ENCODE measurements at regions not wholly inside any gene's neighbourhood (a gene's known extent, or its start where the extent isn't known, plus 50 kb on each side); places are given as distances from the start of the nearest gene placed in this dataset.

GRCh38 chr13:24074678-24075077 lies 85.8 kb upstream of the SPATA13 start:
- DNase-seq (ENCODE audit: low read depth), result no peak

GRCh38 chr13:24075137-24075975 lies 85.2 kb upstream of the SPATA13 start:
- POLR2A ChIA-PET, result no interaction called here
- no peak for TF ChIP-seq CTCF (IDR thresholded peaks at IDR 0.05; ENCODE audit: insufficient read depth, low read depth, low read length)
- Histone ChIP-seq H3K4me3 (ENCODE audit: low read depth, low read length) (no peak overlapping the region), H3K36me3 (ENCODE audit: control insufficient read depth, insufficient read depth, low read length) (no peaks in the 10 kb centered on the region), H3K27me3 (ENCODE audit: control insufficient read depth, insufficient read depth, low read length) (no peaks in the 10 kb centered on the region)
- CTCF ChIA-PET, result interaction anchor here (1.5 kb wide), 1 partner anchor 22 kb away, joined by 3 read pairs; no protein-coding TSS in a partner anchor
- DNase-seq (ENCODE audit: low read depth), result no peak

More at GRCh38 chr13:24074678-24075077, 85.8 kb upstream of the SPATA13 start:
- TF ChIP-seq CTCF (IDR thresholded peaks at IDR 0.05; ENCODE audit: insufficient read depth, low read depth, low read length), result no peak
- Histone ChIP-seq H3K4me3 (ENCODE audit: low read depth, low read length) (no peak overlapping the region), H3K27me3 (ENCODE audit: control insufficient read depth, insufficient read depth, low read length) (no peaks in the 10 kb centered on the region), H3K36me3 (ENCODE audit: control insufficient read depth, insufficient read depth, low read length) (no peaks in the 10 kb centered on the region)
- ChIA-PET CTCF (interaction anchor here (1.5 kb wide), 1 partner anchor 22 kb away, joined by 3 read pairs; no protein-coding TSS in a partner anchor), POLR2A (no interaction called here)

- H3K4me3 ChIP-seq (ENCODE audit: low read depth, low read length), result no peak overlapping the region
- no peak for DNase-seq (ENCODE audit: low read depth)
- no peaks in the 10 kb centered on the region for H3K36me3 ChIP-seq (ENCODE audit: control insufficient read depth, insufficient read depth, low read length)
- TF ChIP-seq CTCF (IDR thresholded peaks at IDR 0.05; ENCODE audit: insufficient read depth, low read depth, low read length), result no peak
- ChIA-PET CTCF (interaction anchor here (1.5 kb wide), 1 partner anchor 23 kb away, joined by 3 read pairs; no protein-coding TSS in a partner anchor), POLR2A (no interaction called here)
- no peaks in the 10 kb centered on the region for H3K27me3 ChIP-seq (ENCODE audit: control insufficient read depth, insufficient read depth, low read length)
These were observed 84.4 kb upstream of the SPATA13 start for GRCh38 chr13:24076109-24076508.

GRCh38 chr13:24076636-24077035 lies 83.9 kb upstream of the SPATA13 start:
- no peak overlapping the region for H3K4me3 ChIP-seq (ENCODE audit: low read depth, low read length)
- CTCF ChIA-PET, result no interaction called here
- POLR2A ChIA-PET, result no interaction called here
- no peaks in the 10 kb centered on the region for H3K36me3 ChIP-seq (ENCODE audit: control insufficient read depth, insufficient read depth, low read length)
- TF ChIP-seq CTCF (IDR thresholded peaks at IDR 0.05; ENCODE audit: insufficient read depth, low read depth, low read length), result no peak
- no peaks in the 10 kb centered on the region for H3K27me3 ChIP-seq (ENCODE audit: control insufficient read depth, insufficient read depth, low read length)
- DNase-seq (ENCODE audit: low read depth), result no peak

- Histone ChIP-seq H3K27me3 (ENCODE audit: control insufficient read depth, insufficient read depth, low read length) (peaks cover 7% of the 10 kb centered on the region), H3K4me3 (ENCODE audit: low read depth, low read length) (no peak overlapping the region), H3K36me3 (ENCODE audit: control insufficient read depth, insufficient read depth, low read length) (no peaks in the 10 kb centered on the region)
- no peak for DNase-seq (ENCODE audit: low read depth)
- TF ChIP-seq CTCF (IDR thresholded peaks at IDR 0.05; ENCODE audit: insufficient read depth, low read depth, low read length), result no peak
- CTCF ChIA-PET, result no interaction called here
- POLR2A ChIA-PET, result no interaction called here
These were observed 80.4 kb upstream of the SPATA13 start for GRCh38 chr13:24080134-24080533.

Data from BJ (cell line).